ENCODE measurements at regions not wholly inside any gene's neighbourhood (a gene's known extent, or its start where the extent isn't known, plus 50 kb on each side); places are given as distances from the start of the nearest gene placed in this dataset.
"Not testable (repeated sequence)": the region's sequence is repeated elsewhere in the genome, so short reads cannot be mapped to it uniquely, and the experiment has no call there.

DNA sequence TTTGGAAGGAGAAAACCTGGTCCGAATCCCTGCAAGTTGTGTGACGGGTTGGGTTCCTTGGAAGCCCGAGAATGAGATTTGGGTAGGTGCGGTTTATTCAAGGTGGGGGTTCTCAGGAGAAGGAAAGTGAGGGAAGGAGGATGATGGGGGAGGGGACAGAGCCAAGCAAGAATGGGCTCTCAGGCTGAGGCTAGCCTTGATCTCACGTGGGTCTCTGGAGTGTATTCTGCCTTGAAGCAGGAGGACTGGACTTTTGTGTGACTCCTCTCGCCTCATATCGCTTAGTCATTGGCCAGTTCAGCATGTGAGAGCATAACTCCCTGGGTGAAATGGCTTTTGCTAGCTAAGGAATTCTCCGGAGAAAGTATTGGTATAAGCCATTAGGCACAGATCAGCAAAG, 120.9 kb downstream of the NPIPA7 start:
- TF ChIP-seq, protein P1, sequence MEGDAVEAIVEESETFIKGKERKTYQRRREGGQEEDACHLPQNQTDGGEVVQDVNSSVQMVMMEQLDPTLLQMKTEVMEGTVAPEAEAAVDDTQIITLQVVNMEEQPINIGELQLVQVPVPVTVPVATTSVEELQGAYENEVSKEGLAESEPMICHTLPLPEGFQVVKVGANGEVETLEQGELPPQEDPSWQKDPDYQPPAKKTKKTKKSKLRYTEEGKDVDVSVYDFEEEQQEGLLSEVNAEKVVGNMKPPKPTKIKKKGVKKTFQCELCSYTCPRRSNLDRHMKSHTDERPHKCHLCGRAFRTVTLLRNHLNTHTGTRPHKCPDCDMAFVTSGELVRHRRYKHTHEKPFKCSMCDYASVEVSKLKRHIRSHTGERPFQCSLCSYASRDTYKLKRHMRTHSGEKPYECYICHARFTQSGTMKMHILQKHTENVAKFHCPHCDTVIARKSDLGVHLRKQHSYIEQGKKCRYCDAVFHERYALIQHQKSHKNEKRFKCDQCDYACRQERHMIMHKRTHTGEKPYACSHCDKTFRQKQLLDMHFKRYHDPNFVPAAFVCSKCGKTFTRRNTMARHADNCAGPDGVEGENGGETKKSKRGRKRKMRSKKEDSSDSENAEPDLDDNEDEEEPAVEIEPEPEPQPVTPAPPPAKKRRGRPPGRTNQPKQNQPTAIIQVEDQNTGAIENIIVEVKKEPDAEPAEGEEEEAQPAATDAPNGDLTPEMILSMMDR (IDR thresholded peaks at IDR 0.05) = not testable (repeated sequence)
- TF ChIP-seq POLR2A (IDR thresholded peaks at IDR 0.05) = not testable (repeated sequence)
